ENCODE measurements at regions not wholly inside any gene's neighbourhood (a gene's known extent, or its start where the extent isn't known, plus 50 kb on each side); places are given as distances from the start of the nearest gene placed in this dataset.

DNA sequence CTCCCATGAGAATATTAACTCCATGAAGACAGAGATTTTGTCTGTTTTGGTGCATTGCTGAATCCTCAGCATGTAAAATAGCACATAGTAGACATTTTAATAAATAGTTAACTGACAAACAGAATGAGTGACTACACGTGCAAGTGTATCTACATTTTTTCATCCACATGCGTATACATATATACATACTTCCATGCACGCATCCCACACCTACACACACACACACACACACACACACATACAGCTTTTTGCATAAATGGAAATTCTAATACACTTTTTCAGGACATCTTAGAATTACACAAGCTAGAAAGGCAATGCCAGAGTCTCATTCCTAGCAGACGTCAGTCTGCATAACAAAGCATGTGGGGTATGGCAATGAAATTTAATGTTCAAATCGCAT is 139.7 kb upstream of the LRFN2 start:
- H3K36me3 ChIP-seq: no peaks in the 10 kb centered on the region
- no peaks in the 10 kb centered on the region for H3K4me1 ChIP-seq
- intact Hi-C loops (cut with DNase I): no loop called here
- H3K27ac ChIP-seq (replicated peaks in 1 of 4): no peak overlapping the region
- TF ChIP-seq POLR2AphosphoS5 (IDR thresholded peaks at IDR 0.05) (no peak), EP300 (IDR thresholded peaks at IDR 0.05) (no peak), POLR2A (IDR thresholded peaks at IDR 0.05; ENCODE audit: low read depth) (no peak)
- TF ChIP-seq, protein P1, sequence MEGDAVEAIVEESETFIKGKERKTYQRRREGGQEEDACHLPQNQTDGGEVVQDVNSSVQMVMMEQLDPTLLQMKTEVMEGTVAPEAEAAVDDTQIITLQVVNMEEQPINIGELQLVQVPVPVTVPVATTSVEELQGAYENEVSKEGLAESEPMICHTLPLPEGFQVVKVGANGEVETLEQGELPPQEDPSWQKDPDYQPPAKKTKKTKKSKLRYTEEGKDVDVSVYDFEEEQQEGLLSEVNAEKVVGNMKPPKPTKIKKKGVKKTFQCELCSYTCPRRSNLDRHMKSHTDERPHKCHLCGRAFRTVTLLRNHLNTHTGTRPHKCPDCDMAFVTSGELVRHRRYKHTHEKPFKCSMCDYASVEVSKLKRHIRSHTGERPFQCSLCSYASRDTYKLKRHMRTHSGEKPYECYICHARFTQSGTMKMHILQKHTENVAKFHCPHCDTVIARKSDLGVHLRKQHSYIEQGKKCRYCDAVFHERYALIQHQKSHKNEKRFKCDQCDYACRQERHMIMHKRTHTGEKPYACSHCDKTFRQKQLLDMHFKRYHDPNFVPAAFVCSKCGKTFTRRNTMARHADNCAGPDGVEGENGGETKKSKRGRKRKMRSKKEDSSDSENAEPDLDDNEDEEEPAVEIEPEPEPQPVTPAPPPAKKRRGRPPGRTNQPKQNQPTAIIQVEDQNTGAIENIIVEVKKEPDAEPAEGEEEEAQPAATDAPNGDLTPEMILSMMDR (IDR thresholded peaks at IDR 0.05): no peak
- no peaks in the 10 kb centered on the region for H3K27me3 ChIP-seq
- 90% methylated on average over 5 of the region's 5 CpGs for WGBS
- H3K4me3 ChIP-seq: no peak overlapping the region
- H3K9me3 ChIP-seq: no peaks in the 10 kb centered on the region
- no peak for DNase-seq (ENCODE audit: extremely low spot score)

DNA sequence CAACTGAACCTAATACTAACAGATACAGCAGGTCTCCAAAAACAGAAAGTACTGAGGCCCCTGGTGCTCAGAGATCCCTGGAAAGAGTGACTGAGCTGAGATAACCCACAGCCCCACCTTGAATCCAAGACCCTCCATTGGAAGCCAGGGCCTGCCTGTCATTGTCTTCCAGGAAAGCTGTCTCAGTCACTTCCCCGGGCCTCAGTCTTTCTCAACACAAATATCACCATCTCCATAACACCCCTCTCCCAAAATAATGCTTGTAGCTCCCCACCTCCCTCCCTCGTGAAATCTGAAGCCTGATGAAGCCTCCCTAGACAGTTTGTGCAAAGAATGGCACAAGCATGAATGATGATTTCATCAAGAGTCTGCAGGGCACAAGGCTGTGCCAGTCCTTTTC is 138.2 kb upstream of the LRFN2 start:
- no peak for DNase-seq (ENCODE audit: extremely low spot score)
- Histone ChIP-seq H3K4me1 (peaks cover 0 to 4% (median 2%) of the 10 kb centered on the region in 4 donors), H3K36me3 (no peaks in the 10 kb centered on the region), H3K27me3 (no peaks in the 10 kb centered on the region), H3K27ac (replicated peaks in 1 of 4) (no peak overlapping the region), H3K9me3 (no peaks in the 10 kb centered on the region), H3K4me3 (no peak overlapping the region)
- intact Hi-C loops (cut with DNase I): no loop called here
- TF ChIP-seq EP300 (IDR thresholded peaks at IDR 0.05) (no peak), POLR2AphosphoS5 (IDR thresholded peaks at IDR 0.05) (no peak), POLR2A (IDR thresholded peaks at IDR 0.05; ENCODE audit: low read depth) (no peak)
- TF ChIP-seq, protein P1 (IDR thresholded peaks at IDR 0.05): no peak
- 91% methylated on average over 2 of the region's 2 CpGs for WGBS

DNA sequence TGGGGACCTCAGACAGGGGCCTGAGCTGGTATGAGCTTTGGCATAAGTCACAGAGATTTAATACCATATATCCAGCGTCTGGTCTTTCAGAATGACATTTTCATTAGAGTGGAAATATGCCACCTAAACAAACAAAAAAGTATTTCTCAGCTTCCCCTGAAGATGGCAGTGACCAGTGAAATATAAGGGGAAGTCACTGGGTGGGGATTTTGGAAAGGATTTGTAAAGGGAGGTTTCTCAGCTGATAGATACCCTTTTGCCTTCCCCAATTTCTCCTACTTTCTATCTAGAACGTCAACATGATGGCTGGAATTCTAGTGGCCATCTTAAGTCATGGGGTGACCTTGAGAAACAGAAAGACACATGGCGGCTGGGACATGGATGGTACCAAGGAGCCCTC is 137.7 kb upstream of the LRFN2 start:
- TF ChIP-seq, protein P1 (IDR thresholded peaks at IDR 0.05): no peak
- TF ChIP-seq EP300 (IDR thresholded peaks at IDR 0.05): no peak
- TF ChIP-seq POLR2A (IDR thresholded peaks at IDR 0.05; ENCODE audit: low read depth): no peak
- TF ChIP-seq POLR2AphosphoS5 (IDR thresholded peaks at IDR 0.05): no peak
- intact Hi-C loops (cut with DNase I): no loop called here

DNA sequence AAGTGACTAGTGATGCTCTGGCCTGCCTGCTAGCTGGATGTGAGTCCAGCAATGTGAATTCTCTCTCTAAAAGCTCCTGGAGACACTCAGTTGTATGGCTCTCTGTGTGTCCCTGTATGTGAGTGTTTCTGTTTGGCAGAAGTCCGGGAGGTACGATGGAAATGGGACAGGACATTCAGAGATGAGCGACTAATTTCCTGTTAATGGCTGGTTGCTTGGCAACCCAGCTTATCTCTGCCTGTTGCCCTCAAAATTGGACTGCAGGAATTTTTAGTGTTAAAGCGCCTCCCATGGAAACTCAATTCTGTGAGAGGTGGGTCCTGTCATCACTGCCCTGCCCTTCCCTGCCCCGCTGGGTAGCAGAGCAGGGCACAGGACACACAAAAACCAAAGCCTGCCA is 136.8 kb upstream of the LRFN2 start:
- Histone ChIP-seq H3K27me3 (no peaks in the 10 kb centered on the region), H3K9me3 (no peaks in the 10 kb centered on the region), H3K36me3 (no peaks in the 10 kb centered on the region), H3K4me3 (no peak overlapping the region), H3K27ac (replicated peaks in 1 of 4) (no peak overlapping the region), H3K4me1 (peaks cover 0 to 18% (median 15%) of the 10 kb centered on the region in 4 donors)
- TF ChIP-seq POLR2A (IDR thresholded peaks at IDR 0.05; ENCODE audit: low read depth) (no peak), EP300 (IDR thresholded peaks at IDR 0.05) (no peak), POLR2AphosphoS5 (IDR thresholded peaks at IDR 0.05) (no peak)
- TF ChIP-seq, protein P1 (IDR thresholded peaks at IDR 0.05): no peak
- no peak for DNase-seq (ENCODE audit: extremely low spot score)
- 68% methylated on average over 4 of the region's 5 CpGs for WGBS
- intact Hi-C loops (cut with DNase I): no loop called here

More for the DNA sequence above, 137.7 kb upstream of the LRFN2 start:
- Histone ChIP-seq H3K27me3 (no peaks in the 10 kb centered on the region), H3K9me3 (no peaks in the 10 kb centered on the region), H3K4me1 (peaks cover 0 to 9% (median 7%) of the 10 kb centered on the region in 4 donors), H3K27ac (replicated peaks in 1 of 4) (no peak overlapping the region), H3K4me3 (no peak overlapping the region), H3K36me3 (no peaks in the 10 kb centered on the region)
- DNase-seq (ENCODE audit: extremely low spot score): no peak
- WGBS: 87% methylated on average over 3 of the region's 3 CpGs

DNA sequence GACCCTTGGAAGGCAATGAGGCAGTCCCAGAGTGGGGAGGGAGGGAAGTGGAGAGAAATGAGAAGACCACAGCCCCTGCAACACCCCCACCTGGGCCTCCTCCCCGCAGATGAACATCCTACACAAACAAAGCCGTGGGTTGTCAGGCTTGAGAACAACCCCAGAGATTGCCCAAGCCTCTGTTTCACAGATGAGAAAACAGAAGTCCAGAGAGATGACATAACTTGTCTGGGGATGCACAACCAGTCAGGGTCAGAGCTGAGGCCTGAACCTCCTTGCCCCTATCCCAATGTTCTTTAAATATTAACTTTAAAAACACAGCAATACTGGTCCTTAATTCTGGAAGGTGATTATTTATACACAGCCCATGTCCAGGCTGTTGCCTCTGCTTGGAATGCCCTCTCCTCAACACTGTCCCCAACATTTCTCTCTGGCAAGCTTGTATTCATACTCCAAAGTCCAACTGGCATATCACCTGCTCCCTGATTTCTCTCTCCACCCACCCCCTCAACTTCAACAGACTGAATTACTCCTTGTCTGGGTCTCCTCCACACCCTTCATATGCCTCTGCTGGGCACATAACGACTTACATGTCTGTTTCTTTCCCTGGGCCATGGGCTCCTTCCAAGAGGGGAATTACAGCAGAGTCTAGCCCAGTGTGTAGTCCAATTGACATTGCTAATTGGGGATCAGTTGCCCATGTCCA is 135.5 kb upstream of the LRFN2 start:
- TF ChIP-seq POLR2A (IDR thresholded peaks at IDR 0.05; ENCODE audit: low read depth): no peak
- TF ChIP-seq, protein P1 (IDR thresholded peaks at IDR 0.05): no peak
- no peak for TF ChIP-seq POLR2AphosphoS5 (IDR thresholded peaks at IDR 0.05)
- TF ChIP-seq EP300 (IDR thresholded peaks at IDR 0.05): no peak
- Histone ChIP-seq H3K4me1 (peaks cover 0 to 18% (median 15%) of the 10 kb centered on the region in 4 donors), H3K36me3 (no peaks in the 10 kb centered on the region), H3K27ac (replicated peaks in 1 of 4) (no peak overlapping the region), H3K4me3 (no peak overlapping the region), H3K9me3 (no peaks in the 10 kb centered on the region), H3K27me3 (no peaks in the 10 kb centered on the region)
- WGBS: 67% methylated on average over 3 of the region's 3 CpGs
- DNase-seq (ENCODE audit: extremely low spot score): no peak
- intact Hi-C loops (cut with DNase I): no loop called here
